ENCODE measurements at regions not wholly inside any gene's neighbourhood (a gene's known extent, or its start where the extent isn't known, plus 50 kb on each side); places are given as distances from the start of the nearest gene placed in this dataset.

GRCh38 chr14:49187799-49188198 is 398.4 kb downstream of the RPS29 start:
- TF ChIP-seq, protein P1, sequence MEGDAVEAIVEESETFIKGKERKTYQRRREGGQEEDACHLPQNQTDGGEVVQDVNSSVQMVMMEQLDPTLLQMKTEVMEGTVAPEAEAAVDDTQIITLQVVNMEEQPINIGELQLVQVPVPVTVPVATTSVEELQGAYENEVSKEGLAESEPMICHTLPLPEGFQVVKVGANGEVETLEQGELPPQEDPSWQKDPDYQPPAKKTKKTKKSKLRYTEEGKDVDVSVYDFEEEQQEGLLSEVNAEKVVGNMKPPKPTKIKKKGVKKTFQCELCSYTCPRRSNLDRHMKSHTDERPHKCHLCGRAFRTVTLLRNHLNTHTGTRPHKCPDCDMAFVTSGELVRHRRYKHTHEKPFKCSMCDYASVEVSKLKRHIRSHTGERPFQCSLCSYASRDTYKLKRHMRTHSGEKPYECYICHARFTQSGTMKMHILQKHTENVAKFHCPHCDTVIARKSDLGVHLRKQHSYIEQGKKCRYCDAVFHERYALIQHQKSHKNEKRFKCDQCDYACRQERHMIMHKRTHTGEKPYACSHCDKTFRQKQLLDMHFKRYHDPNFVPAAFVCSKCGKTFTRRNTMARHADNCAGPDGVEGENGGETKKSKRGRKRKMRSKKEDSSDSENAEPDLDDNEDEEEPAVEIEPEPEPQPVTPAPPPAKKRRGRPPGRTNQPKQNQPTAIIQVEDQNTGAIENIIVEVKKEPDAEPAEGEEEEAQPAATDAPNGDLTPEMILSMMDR (IDR thresholded peaks at IDR 0.05), result no peak
- no peak for TF ChIP-seq POLR2A (IDR thresholded peaks at IDR 0.05)

All from uterus (tissue), 2 donors.